ENCODE measurements at regions not wholly inside any gene's neighbourhood (a gene's known extent, or its start where the extent isn't known, plus 50 kb on each side); places are given as distances from the start of the nearest gene placed in this dataset.

DNA sequence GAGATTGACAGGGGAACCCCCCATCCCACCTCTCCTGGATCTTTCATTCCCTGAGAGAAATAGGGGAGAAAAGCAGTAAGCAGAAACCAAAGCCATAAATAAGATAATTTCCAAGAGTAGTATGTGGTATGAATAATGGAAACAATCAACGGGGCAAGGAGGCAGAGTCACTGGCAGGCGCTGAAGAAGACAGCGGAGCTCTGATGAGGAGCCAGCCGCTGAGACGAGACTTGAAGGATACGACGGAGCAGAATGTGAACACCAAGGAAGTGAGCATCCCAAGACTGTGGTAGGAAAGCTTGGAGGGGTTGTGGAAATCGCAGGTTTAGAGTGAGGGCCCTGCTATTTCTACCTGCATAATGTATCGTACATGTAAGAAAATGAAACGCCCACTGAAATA, 93.6 kb upstream of the CBLN2 start:
- no peak for DNase-seq (ENCODE audit: low read depth)
- TF ChIP-seq CTCF (conservative IDR thresholded peaks at IDR 0.05; ENCODE audit: control insufficient read depth, insufficient read depth, low read depth, low read length): no peak
- no peak overlapping the region for H3K4me3 ChIP-seq (ENCODE audit: control insufficient read depth, low read depth, low read length)

DNA sequence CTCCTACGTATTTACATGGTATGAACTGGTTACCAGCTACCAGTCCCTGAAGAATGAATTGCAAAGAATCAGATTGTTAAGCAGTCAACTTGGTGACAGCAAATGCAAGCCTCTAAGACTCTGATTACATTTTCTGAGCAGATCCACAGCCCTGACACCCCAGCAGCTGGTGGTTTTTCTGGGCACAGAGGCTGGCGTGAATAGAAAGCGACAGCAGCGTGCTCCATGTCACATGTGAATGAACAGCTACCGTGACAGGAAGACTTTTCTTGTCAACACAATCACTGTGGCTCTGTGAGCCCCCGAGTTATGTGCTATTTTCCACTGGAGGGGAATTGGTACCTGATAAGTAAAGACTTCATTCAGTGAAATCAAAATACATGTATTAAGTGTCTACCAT, 93.2 kb upstream of the CBLN2 start:
- DNase-seq (ENCODE audit: low read depth): no peak
- no peak for TF ChIP-seq CTCF (conservative IDR thresholded peaks at IDR 0.05; ENCODE audit: control insufficient read depth, insufficient read depth, low read depth, low read length)
- H3K4me3 ChIP-seq (ENCODE audit: control insufficient read depth, low read depth, low read length): no peak overlapping the region

GRCh38 chr18:72636611-72637010, 92.5 kb upstream of the CBLN2 start:
- TF ChIP-seq CTCF (conservative IDR thresholded peaks at IDR 0.05; ENCODE audit: control insufficient read depth, insufficient read depth, low read depth, low read length): no peak
- DNase-seq (ENCODE audit: low read depth): no peak
- no peak overlapping the region for H3K4me3 ChIP-seq (ENCODE audit: control insufficient read depth, low read depth, low read length)

GRCh38 chr18:72634500-72634899, 90.4 kb upstream of the CBLN2 start:
- no peak for DNase-seq (ENCODE audit: low read depth)
- H3K4me3 ChIP-seq (ENCODE audit: control insufficient read depth, low read depth, low read length): no peak overlapping the region
- no peak for TF ChIP-seq CTCF (conservative IDR thresholded peaks at IDR 0.05; ENCODE audit: control insufficient read depth, insufficient read depth, low read depth, low read length)

GRCh38 chr18:72630991-72631390, 86.8 kb upstream of the CBLN2 start:
- DNase-seq (ENCODE audit: low read depth): no peak
- no peak for TF ChIP-seq CTCF (conservative IDR thresholded peaks at IDR 0.05; ENCODE audit: control insufficient read depth, insufficient read depth, low read depth, low read length)
- no peak overlapping the region for H3K4me3 ChIP-seq (ENCODE audit: control insufficient read depth, low read depth, low read length)

- DNase-seq (ENCODE audit: low read depth): no peak
- H3K4me3 ChIP-seq (ENCODE audit: control insufficient read depth, low read depth, low read length): no peak overlapping the region
- no peak for TF ChIP-seq CTCF (conservative IDR thresholded peaks at IDR 0.05; ENCODE audit: control insufficient read depth, insufficient read depth, low read depth, low read length)
These were observed 79.3 kb upstream of the CBLN2 start for GRCh38 chr18:72623444-72623843.

GRCh38 chr18:72613534-72613930, 69.4 kb upstream of the CBLN2 start:
- no peak for TF ChIP-seq CTCF (conservative IDR thresholded peaks at IDR 0.05; ENCODE audit: control insufficient read depth, insufficient read depth, low read depth, low read length)
- H3K4me3 ChIP-seq (ENCODE audit: control insufficient read depth, low read depth, low read length): no peak overlapping the region
- no peak for DNase-seq (ENCODE audit: low read depth)
